NB4 (cell line): ENCODE measurements at regions not wholly inside any gene's neighbourhood (a gene's known extent, or its start where the extent isn't known, plus 50 kb on each side); places are given as distances from the start of the nearest gene placed in this dataset.

ENCODE experiments used
- CTCF ChIP-seq: IDR thresholded peaks from one replicate; pipeline ENCODE4 v1.5.1; 2012; ENCODE audit warnings: low read depth, low read length
- MYC ChIP-seq: IDR thresholded peaks from 2 replicates; pipeline ENCODE4 v1.6.1; 2011; ENCODE audit warnings: low read depth, low read length
- POLR2A ChIP-seq: IDR thresholded peaks from 2 replicates; pipeline ENCODE4 v1.6.1; 2011; ENCODE audit warnings: mild to moderate bottlenecking; ENCODE audit not compliant: insufficient read length; ENCODE audit errors: extremely low read depth

DNA sequence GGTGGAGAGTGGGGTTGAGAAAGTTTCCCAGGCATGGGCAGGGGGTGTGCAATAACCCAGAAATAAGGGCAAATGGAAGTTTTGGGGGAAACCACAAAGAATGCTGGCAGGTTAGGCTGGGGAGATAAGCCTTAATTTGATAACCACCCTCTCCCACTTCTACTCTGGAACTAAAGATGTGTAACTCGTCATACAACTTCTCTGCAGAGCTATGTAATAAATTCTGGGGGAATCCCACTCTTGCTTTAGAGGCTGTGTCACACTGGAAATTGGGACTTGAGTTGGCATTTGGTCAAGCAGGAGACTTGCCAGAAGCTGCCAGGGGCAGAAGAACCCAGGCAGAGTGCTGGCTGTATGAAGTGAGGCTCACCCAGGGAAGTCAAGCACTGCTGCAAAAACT is 170.9 kb upstream of the CPEB2 start:
- no peak for TF ChIP-seq CTCF
- no peak for TF ChIP-seq MYC
- TF ChIP-seq POLR2A, result no peak
